GM12892 (cell line): ENCODE measurements at regions not wholly inside any gene's neighbourhood (a gene's known extent, or its start where the extent isn't known, plus 50 kb on each side); places are given as distances from the start of the nearest gene placed in this dataset.

Source experiments
- POLR2A ChIP-seq: IDR thresholded peaks from 2 replicates; pipeline ENCODE4 v1.6.1; 2011; ENCODE audit warnings: low read depth, low read length, control low read depth
- POLR2AphosphoS5 ChIP-seq: IDR thresholded peaks from 2 replicates; pipeline ENCODE4 v1.6.1; 2011; ENCODE audit warnings: low read depth, low read length, control low read depth

DNA sequence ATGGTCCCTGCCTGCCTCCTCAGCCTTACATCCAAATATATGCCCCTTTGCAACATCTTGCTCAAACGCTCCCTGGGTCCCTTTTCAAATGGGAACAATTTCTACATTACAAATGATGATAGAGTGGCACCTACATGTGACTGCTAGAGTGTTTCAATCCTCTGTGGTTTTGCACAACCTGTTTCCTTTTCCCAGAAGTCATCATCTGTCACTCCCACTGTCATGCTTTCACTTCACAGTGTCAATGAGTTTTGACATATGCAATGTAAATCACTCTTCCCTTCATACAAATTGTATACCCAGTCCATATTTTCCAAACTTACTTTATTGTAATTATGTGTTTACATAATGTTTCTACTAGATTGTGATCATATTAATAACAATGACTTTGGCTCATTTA, 887.3 kb downstream of the TDRD15 start:
- TF ChIP-seq POLR2A (no peak), POLR2AphosphoS5 (no peak)
